Colonic mucosa (tissue), 4 donors: ENCODE measurements at regions not wholly inside any gene's neighbourhood (a gene's known extent, or its start where the extent isn't known, plus 50 kb on each side); places are given as distances from the start of the nearest gene placed in this dataset.

Experiments
- DNase-seq: peaks from one replicate; pipeline ENCODE4 v3.0.0-alpha.2; 2020
- H3K27ac ChIP-seq: fragments of 200-600 bp; one replicate; pipeline ENCODE4 v1.8.0; 2021
- H3K27me3 ChIP-seq: fragments of 200-600 bp; one replicate; pipeline ENCODE4 v1.8.0; 2021
- H3K36me3 ChIP-seq: fragments of 200-600 bp; one replicate; pipeline ENCODE4 v1.8.0; 2021
- H3K4me1 ChIP-seq: fragments of 200-600 bp; one replicate; pipeline ENCODE4 v1.8.0; 2021; ENCODE audit warnings: mild to moderate bottlenecking
- H3K4me3 ChIP-seq: fragments of 200-600 bp; one replicate; pipeline ENCODE4 v1.8.0; 2021
- H3K9ac ChIP-seq, 2 donors: one replicate each; pipeline ENCODE4 v1.7.0; 2013; ENCODE audit warnings: control low read depth in 2 of 2, low read depth in 2 of 2, low read length in 2 of 2
- H3K9me3 ChIP-seq: fragments of 200-600 bp; one replicate; pipeline ENCODE4 v1.8.0; 2021
- intact Hi-C: fragments of 100-400 bp; cut with DNase I; formaldehyde crosslinking; loops from one replicate; pipeline ENCODE4 v1.14.1; 2022
- TF ChIP-seq, protein P1 (sequence below): fragments of 200-600 bp; IDR thresholded peaks from one replicate; pipeline ENCODE4 v1.8.0; 2022; ENCODE audit warnings: antibody characterized with exemption, mild to moderate bottlenecking
- donor health status: healthy.
- donor health status: DM: no; HTN: no; CAD: no.
- donor health status: DM: no; HTN: no; CAD: no.

DNA sequence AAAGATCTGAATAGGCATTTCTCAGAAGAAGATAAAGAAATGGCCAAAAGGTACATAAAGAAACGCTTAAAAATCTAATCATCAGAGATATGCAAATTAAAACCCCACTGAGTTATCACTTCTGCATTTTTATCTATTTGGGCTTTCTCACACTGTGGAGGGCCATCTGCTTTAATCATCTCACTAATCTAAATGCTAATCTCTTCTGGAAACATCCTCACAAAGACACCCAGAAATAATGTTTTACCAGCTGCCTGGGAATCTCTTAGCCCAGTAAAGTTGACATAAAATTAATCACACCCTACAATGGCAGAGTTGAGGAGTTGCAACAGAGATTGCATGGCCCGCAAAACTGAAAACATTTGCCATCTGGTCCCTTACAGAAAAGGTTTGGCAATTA lies 407.9 kb upstream of the CYLC2 start:
- Histone ChIP-seq H3K9me3 (no peaks in the 10 kb centered on the region), H3K4me3 (no peak overlapping the region), H3K27me3 (no peaks in the 10 kb centered on the region), H3K9ac (no peak overlapping the region), H3K4me1 (no peaks in the 10 kb centered on the region), H3K36me3 (no peaks in the 10 kb centered on the region), H3K27ac (no peak overlapping the region)
- intact Hi-C loops: no loop called here
- TF ChIP-seq, protein P1, sequence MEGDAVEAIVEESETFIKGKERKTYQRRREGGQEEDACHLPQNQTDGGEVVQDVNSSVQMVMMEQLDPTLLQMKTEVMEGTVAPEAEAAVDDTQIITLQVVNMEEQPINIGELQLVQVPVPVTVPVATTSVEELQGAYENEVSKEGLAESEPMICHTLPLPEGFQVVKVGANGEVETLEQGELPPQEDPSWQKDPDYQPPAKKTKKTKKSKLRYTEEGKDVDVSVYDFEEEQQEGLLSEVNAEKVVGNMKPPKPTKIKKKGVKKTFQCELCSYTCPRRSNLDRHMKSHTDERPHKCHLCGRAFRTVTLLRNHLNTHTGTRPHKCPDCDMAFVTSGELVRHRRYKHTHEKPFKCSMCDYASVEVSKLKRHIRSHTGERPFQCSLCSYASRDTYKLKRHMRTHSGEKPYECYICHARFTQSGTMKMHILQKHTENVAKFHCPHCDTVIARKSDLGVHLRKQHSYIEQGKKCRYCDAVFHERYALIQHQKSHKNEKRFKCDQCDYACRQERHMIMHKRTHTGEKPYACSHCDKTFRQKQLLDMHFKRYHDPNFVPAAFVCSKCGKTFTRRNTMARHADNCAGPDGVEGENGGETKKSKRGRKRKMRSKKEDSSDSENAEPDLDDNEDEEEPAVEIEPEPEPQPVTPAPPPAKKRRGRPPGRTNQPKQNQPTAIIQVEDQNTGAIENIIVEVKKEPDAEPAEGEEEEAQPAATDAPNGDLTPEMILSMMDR: no peak
- DNase-seq: no peak

DNA sequence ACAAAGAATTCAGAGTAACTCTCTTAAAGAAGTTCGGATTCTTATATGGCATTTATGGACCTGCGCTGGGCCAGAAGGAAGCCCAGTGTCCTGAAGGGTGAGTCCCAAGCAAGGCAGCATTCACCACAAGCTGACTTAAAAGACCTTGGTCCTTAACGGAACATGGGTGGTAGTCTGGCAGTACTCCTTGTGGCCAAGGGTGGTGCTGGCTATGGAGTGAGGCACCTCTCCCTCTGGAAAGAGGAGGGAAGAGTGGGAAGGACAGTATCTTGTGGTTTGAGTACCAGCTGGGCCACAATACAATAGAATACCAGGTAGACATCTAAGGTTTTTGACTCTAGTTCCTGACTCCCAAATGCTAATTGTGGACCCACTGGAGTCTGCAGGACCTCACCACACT lies 425.7 kb upstream of the CYLC2 start:
- no peaks in the 10 kb centered on the region for H3K9me3 ChIP-seq
- no peak overlapping the region for H3K9ac ChIP-seq
- no peaks in the 10 kb centered on the region for H3K36me3 ChIP-seq
- no peaks in the 10 kb centered on the region for H3K27me3 ChIP-seq
- no peak overlapping the region for H3K4me3 ChIP-seq
- intact Hi-C loops: no loop called here
- no peak for DNase-seq
- no peaks in the 10 kb centered on the region for H3K4me1 ChIP-seq
- TF ChIP-seq, protein P1: no peak
- H3K27ac ChIP-seq: no peak overlapping the region

DNA sequence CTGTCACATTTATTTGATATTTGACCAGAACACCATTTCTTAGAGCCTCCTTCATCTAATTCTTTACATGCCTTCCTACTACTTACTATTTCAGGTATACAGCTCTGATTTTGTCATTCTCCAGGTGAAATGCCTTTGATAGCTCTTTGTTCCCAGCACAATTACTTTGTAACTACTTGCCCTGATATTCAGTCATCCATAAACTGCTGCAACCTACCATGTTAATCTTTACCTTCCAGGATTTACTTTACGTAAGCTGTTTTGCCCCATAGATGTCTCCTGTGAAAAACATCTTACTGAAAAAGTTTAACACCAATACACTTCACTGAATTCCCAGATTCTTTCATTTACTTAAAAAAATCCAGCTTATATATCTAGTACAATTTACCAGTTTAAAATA lies 443.8 kb upstream of the CYLC2 start:
- Histone ChIP-seq H3K36me3 (no peaks in the 10 kb centered on the region), H3K27ac (no peak overlapping the region), H3K9ac (no peak overlapping the region), H3K9me3 (no peaks in the 10 kb centered on the region), H3K4me3 (no peak overlapping the region), H3K27me3 (no peaks in the 10 kb centered on the region), H3K4me1 (no peaks in the 10 kb centered on the region)
- DNase-seq: no peak
- TF ChIP-seq, protein P1: no peak
- intact Hi-C loops: no loop called here

DNA sequence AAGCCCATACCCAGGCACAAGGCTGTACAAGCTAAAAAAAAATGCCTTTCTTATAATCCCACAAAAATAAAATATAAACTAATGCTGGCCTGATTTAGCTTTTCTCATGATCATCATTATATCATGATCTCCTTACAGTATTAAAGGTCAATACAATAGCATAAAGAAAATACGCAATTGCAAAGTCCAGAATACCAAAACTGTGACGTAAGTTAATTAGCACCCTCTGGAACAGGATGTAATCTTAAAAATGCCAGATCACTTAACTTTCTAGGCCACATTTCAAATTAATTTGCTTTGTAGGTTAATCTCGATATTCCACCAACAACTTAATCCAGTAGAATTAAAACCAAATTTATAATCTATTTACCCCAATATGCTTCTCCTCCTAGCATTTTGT lies 444.2 kb upstream of the CYLC2 start:
- no peak overlapping the region for H3K27ac ChIP-seq
- no peaks in the 10 kb centered on the region for H3K36me3 ChIP-seq
- no peaks in the 10 kb centered on the region for H3K4me1 ChIP-seq
- no peak overlapping the region for H3K9ac ChIP-seq
- H3K27me3 ChIP-seq: no peaks in the 10 kb centered on the region
- no peaks in the 10 kb centered on the region for H3K9me3 ChIP-seq
- intact Hi-C loops: no loop called here
- no peak overlapping the region for H3K4me3 ChIP-seq
- no peak for DNase-seq
- TF ChIP-seq, protein P1: no peak

DNA sequence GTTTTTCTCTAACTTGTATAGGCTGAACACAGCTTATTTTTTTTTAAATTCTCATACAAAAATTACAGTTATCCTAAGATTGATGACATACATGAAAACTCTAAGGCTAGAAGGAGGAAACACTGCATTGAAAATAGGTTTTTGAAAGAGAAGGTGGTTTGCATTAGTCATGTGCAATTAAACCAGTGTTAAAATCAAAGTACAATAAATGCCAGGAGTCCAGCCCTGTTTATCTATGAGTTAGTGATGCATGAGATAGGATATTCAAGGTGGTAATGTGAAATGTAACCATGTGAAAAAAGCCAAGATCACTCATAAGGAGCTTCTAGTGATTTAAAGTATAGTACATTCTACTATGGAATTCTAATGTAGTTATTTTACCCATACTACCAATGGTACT lies 444.9 kb upstream of the CYLC2 start:
- no peaks in the 10 kb centered on the region for H3K36me3 ChIP-seq
- no peak overlapping the region for H3K4me3 ChIP-seq
- no peak overlapping the region for H3K9ac ChIP-seq
- TF ChIP-seq, protein P1: no peak
- no peaks in the 10 kb centered on the region for H3K27me3 ChIP-seq
- H3K27ac ChIP-seq: no peak overlapping the region
- H3K9me3 ChIP-seq: no peaks in the 10 kb centered on the region
- no peaks in the 10 kb centered on the region for H3K4me1 ChIP-seq
- intact Hi-C loops: no loop called here
- DNase-seq: no peak

DNA sequence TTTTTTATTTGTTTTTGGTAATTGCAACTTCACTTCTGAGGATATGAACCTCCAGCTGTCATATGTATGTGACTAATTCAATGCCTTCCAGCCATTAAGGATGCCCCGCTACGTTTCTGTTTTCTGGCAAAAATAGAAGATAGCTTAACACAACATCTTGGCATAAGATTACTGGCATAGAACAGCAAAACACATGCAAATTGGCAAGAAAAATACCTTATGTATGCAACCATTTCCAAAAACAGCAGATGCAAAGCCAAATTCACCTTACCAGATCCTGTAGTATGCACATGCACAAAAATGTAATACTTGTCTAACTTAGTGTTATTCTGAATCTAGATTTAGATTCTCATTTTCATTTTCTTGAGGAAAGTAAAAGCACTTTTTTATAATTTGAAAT lies 461.1 kb upstream of the CYLC2 start:
- Histone ChIP-seq H3K4me1 (no peaks in the 10 kb centered on the region), H3K27me3 (no peaks in the 10 kb centered on the region), H3K27ac (no peak overlapping the region), H3K9me3 (no peaks in the 10 kb centered on the region), H3K4me3 (no peak overlapping the region), H3K9ac (no peak overlapping the region), H3K36me3 (no peaks in the 10 kb centered on the region)
- intact Hi-C loops: no loop called here
- TF ChIP-seq, protein P1: no peak
- no peak for DNase-seq
